PC-9 (cell line): ENCODE measurements at regions not wholly inside any gene's neighbourhood (a gene's known extent, or its start where the extent isn't known, plus 50 kb on each side); places are given as distances from the start of the nearest gene placed in this dataset.
"Not testable (repeated sequence)": the region's sequence is repeated elsewhere in the genome, so short reads cannot be mapped to it uniquely, and the experiment has no call there.

Experiments
- BruUV-seq: library from RNA; stranded (reverse); fragments of 400-500 nt; replicated peaks from 2 replicates; lab custom pipeline; 2021; lab: Mats Ljungman, UMichigan
- CTCF ChIA-PET: fragments of 300-600 bp; sonication (Branson Sonifier 250); formaldehyde crosslinking; loops from one replicate; lab custom pipeline; 2022; ENCODE audit warnings: antibody characterized with exemption; lab: Charles Lee
- POLR2A ChIA-PET: fragments of 300-600 bp; sonication (Branson Sonifier 250); formaldehyde crosslinking; loops from one replicate; lab custom pipeline; 2022; ENCODE audit warnings: antibody characterized with exemption; ENCODE audit not compliant: unreplicated experiment; lab: Charles Lee
- DNase-seq, 2 experiments: peaks; one replicate each; pipeline versions ENCODE4 v3.0.0 to v3.0.0-alpha.2; 2015 to 2022; ENCODE audit warnings: mixed read lengths in 1 of 2
- H2AFZ ChIP-seq: fragments of 200-600 bp; sonication (generic); 2 replicates; pipeline ENCODE4 v1.8.1; 2017; ENCODE audit warnings: antibody characterized with exemption
- H3F3A ChIP-seq: fragments of 200-600 bp; sonication (generic); 2 replicates; pipeline ENCODE4 v1.8.1; 2017; ENCODE audit warnings: antibody characterized with exemption, mild to moderate bottlenecking, low read depth; ENCODE audit not compliant: insufficient read depth
- H3K27ac ChIP-seq: fragments of 200-600 bp; sonication (generic); 2 replicates; pipeline ENCODE4 v1.6.1; 2016; ENCODE audit warnings: mixed run types
- H3K27me3 ChIP-seq: fragments of 200-600 bp; sonication (generic); 2 replicates; pipeline ENCODE4 v1.6.1; 2016; ENCODE audit warnings: low read depth, mixed run types; ENCODE audit not compliant: insufficient read depth
- H3K36me3 ChIP-seq: fragments of 200-600 bp; sonication (generic); 2 replicates; pipeline ENCODE4 v1.6.1; 2016; ENCODE audit warnings: low read depth, mixed run types
- H3K4me1 ChIP-seq: fragments of 200-600 bp; sonication (generic); replicated peaks from 2 replicates; pipeline ENCODE4 v1.6.1; 2016; ENCODE audit warnings: mixed run types; ENCODE audit not compliant: insufficient read depth
- H3K4me2 ChIP-seq: fragments of 200-600 bp; sonication (generic); 2 replicates; pipeline ENCODE4 v1.6.1; 2017; ENCODE audit warnings: mixed run types
- H3K4me3 ChIP-seq: fragments of 200-600 bp; sonication (generic); 2 replicates; pipeline ENCODE4 v1.6.1; 2016; ENCODE audit warnings: mixed run types
- H3K79me2 ChIP-seq: fragments of 200-600 bp; sonication (generic); 2 replicates; pipeline ENCODE4 v1.6.1; 2017; ENCODE audit warnings: low read depth, mixed run types
- H3K9me2 ChIP-seq: fragments of 200-600 bp; sonication (generic); 2 replicates; pipeline ENCODE4 v1.8.1; 2017; ENCODE audit warnings: mild to moderate bottlenecking; ENCODE audit not compliant: insufficient read depth
- H3K9me3 ChIP-seq: fragments of 200-600 bp; sonication (generic); 2 replicates; pipeline ENCODE4 v1.8.1; 2016; ENCODE audit warnings: low read depth; ENCODE audit not compliant: insufficient read depth
- H4K20me1 ChIP-seq: fragments of 200-600 bp; sonication (generic); 2 replicates; pipeline ENCODE4 v1.8.1; 2017; ENCODE audit not compliant: insufficient read depth
- intact Hi-C: fragments of 100-400 bp; cut with micrococcal nuclease; formaldehyde crosslinking; loops from one replicate; pipeline ENCODE4 v1.10.0; 2022; ENCODE audit not compliant: unreplicated experiment

GRCh38 chr2:111424851-111425309, 304.2 kb downstream of the BCL2L11 start:
- CTCF ChIA-PET, H3K36me3 ChIP-seq, H3K4me2 ChIP-seq, H3K4me3 ChIP-seq, H3K27me3 ChIP-seq, H3F3A ChIP-seq, H3K9me3 ChIP-seq, H2AFZ ChIP-seq, H3K27ac ChIP-seq, POLR2A ChIA-PET, DNase-seq, H4K20me1 ChIP-seq, H3K79me2 ChIP-seq, H3K4me1 ChIP-seq, H3K9me2 ChIP-seq, intact Hi-C loops: not testable (repeated sequence)
- TSS peak; percentile 14 for BruUV-seq

- H3K9me3 ChIP-seq, H3K79me2 ChIP-seq, H4K20me1 ChIP-seq, H3K36me3 ChIP-seq, H3K9me2 ChIP-seq, H3K4me3 ChIP-seq, H3K27me3 ChIP-seq, intact Hi-C loops, DNase-seq, H3K27ac ChIP-seq, H2AFZ ChIP-seq, POLR2A ChIA-PET, H3K4me1 ChIP-seq, H3F3A ChIP-seq, CTCF ChIA-PET, BruUV-seq, H3K4me2 ChIP-seq: not testable (repeated sequence)
Measured at GRCh38 chr2:111425789-111426201, 305.1 kb downstream of the BCL2L11 start.

DNA sequence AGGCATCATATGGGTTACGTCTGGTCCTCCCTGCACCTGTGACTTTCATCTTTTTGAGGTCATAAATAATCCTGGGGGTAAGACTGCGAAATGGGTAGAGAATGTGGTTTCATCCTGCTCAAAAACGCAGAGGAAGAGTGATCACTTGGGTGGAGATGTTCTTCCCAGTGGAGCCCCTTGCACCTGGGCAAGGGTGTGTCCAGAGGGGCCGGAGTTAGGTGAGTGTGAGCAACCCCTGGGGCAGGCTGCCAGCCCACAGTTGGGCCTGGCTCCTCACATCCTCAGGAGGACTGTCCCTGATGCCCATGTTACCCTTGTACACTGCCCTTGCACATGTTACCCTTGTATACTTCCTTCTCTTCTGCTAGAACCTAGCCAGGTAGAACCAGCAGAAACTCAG, 306.6 kb downstream of the BCL2L11 start:
- BruUV-seq, DNase-seq, H3K36me3 ChIP-seq, intact Hi-C loops, H3K4me3 ChIP-seq, H3K27me3 ChIP-seq, H3K9me2 ChIP-seq, H4K20me1 ChIP-seq, H3K4me2 ChIP-seq, H3K27ac ChIP-seq, H3F3A ChIP-seq, H3K9me3 ChIP-seq, H2AFZ ChIP-seq, H3K4me1 ChIP-seq, CTCF ChIA-PET, POLR2A ChIA-PET: not testable (repeated sequence)
- peaks cover 10% of the 10 kb centered on the region for H3K79me2 ChIP-seq

DNA sequence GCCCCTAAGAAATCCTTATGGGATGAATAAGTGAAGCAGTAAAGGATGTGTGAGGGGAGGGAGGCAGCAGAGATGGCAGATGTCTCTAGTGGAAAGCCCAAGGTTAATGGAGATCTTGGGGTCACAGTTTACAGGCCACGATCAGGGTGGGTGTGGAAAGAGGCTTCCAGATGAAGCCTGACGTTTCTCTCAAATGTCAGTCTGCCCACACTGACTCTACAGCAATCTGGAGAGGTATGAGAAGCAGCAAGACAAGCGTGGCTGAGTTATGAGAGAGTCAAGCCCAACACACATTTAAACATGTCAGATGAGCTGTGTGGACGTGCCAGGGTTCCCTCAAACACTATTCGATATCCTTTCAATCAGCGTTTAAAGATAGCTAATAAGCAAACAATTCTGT, 308.2 kb downstream of the BCL2L11 start:
- H3K4me1 ChIP-seq, H3K27ac ChIP-seq, H3K4me3 ChIP-seq, H3F3A ChIP-seq, H4K20me1 ChIP-seq, H2AFZ ChIP-seq, H3K36me3 ChIP-seq, DNase-seq, CTCF ChIA-PET, H3K9me2 ChIP-seq, BruUV-seq, intact Hi-C loops, H3K9me3 ChIP-seq, H3K27me3 ChIP-seq, H3K4me2 ChIP-seq, POLR2A ChIA-PET: not testable (repeated sequence)
- H3K79me2 ChIP-seq = peaks cover 15% of the 10 kb centered on the region

DNA sequence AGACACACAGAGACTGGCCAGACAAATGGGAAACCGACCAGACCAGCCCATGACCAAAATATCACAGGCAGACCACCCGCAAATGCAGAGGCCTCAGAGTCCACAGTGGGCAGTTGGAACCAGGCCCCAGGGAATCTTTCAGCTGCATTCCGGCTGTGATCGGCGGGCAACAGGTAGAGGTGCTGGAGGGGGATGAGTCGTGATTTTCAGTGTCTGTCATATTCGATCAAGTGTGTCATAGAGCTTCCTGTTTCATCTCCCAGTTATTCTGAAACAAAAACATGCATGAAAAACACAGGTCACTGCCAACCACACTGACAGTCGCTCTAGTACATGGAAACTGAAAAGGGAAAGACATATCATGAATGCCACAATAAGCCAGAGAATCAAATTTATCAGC, 308.6 kb downstream of the BCL2L11 start:
- H3K79me2 ChIP-seq = peaks cover 20% of the 10 kb centered on the region
- H3K9me3 ChIP-seq, H3K4me1 ChIP-seq, POLR2A ChIA-PET, H3K9me2 ChIP-seq, H3K4me2 ChIP-seq, H3K36me3 ChIP-seq, H3K4me3 ChIP-seq, H3K27ac ChIP-seq, CTCF ChIA-PET, H3F3A ChIP-seq, H2AFZ ChIP-seq, H3K27me3 ChIP-seq, BruUV-seq, H4K20me1 ChIP-seq, intact Hi-C loops, DNase-seq: not testable (repeated sequence)

DNA sequence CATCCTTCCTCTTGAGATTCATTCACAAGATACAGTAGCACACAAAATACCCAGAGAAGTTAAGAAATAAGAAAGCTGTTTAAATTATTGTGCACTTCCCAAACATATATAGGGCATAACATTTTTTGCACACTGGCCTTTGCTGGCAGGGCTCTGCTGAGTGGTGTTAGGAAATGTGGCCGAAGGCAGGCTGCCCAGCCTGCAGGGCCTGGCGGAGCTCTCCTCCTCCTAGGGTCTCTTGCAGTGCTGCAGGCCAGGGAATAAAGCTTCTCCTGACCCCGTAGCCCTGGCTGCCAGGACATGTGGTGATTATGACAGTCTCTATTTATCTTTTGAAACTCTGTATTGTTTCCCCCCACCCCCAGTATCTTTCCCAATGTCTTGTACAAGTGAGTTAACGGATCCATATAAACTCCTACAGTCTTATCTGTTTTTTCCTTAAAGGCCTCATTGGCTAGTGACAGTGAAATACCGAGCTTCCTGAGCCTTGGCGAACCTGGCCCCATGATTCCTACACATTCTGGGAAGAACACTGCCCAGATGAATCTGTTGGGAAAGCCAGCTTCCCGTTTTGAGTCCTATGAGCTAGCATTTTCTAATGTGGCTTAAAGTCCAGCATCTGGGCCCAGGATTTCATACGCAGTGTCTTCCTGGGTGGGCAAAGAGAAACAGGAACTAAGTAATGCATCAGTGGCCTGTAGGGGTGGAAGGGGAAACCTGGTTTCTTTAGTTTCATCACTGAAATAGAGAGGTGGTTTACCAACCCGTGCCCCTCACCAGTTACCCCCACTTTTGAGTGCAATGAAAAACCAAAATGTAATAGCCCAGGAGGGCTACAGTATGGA, 310.3 kb downstream of the BCL2L11 start:
- H3K36me3 ChIP-seq, H3K4me3 ChIP-seq, POLR2A ChIA-PET, H3K27ac ChIP-seq, H3K9me3 ChIP-seq, H3F3A ChIP-seq, H3K27me3 ChIP-seq, BruUV-seq, DNase-seq, H2AFZ ChIP-seq, H3K4me1 ChIP-seq, CTCF ChIA-PET, intact Hi-C loops, H3K9me2 ChIP-seq, H3K4me2 ChIP-seq, H4K20me1 ChIP-seq: not testable (repeated sequence)
- peaks cover 21% of the 10 kb centered on the region for H3K79me2 ChIP-seq

DNA sequence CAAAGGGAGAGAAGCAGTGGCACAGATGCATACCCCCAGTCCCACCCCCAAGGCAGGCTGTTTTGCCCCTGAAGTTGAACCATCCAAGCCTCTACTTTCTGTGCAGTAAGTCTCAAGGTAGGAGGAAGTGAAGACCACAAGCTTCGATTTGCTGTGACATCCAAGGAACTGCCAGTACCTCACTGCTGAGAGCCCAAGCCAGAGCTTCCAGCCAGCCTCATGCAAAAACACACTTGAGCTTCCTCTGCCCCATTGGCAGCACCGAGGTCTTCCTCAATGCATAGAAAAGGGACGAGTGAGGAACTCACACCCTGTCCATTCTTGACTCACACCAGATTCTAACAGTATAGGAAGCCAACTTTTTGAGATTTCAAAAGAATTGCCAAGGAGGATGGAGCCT, 311.7 kb downstream of the BCL2L11 start:
- H3K4me1 ChIP-seq, BruUV-seq, H3K9me3 ChIP-seq, H3K4me3 ChIP-seq, H3K27me3 ChIP-seq, CTCF ChIA-PET, POLR2A ChIA-PET, intact Hi-C loops, H3K27ac ChIP-seq, H3K4me2 ChIP-seq, H3K9me2 ChIP-seq, H2AFZ ChIP-seq, H4K20me1 ChIP-seq, H3F3A ChIP-seq, DNase-seq, H3K36me3 ChIP-seq: not testable (repeated sequence)
- H3K79me2 ChIP-seq = peaks cover 21% of the 10 kb centered on the region
